H1 (cell line): ENCODE measurements at regions not wholly inside any gene's neighbourhood (a gene's known extent, or its start where the extent isn't known, plus 50 kb on each side); places are given as distances from the start of the nearest gene placed in this dataset.

ENCODE experiments used
- CTCF ChIA-PET: fragments of 300-600 bp; sonication (Branson Sonifier 250); formaldehyde crosslinking; loops from one replicate; lab custom pipeline; 2021; ENCODE audit not compliant: partially characterized antibody; lab: Charles Lee
- POLR2A ChIA-PET: fragments of 300-600 bp; sonication (Branson Sonifier 250); formaldehyde crosslinking; loops from one replicate; lab custom pipeline; 2021; ENCODE audit warnings: inconsistent platforms; ENCODE audit not compliant: partially characterized antibody; lab: Charles Lee
- DNase-seq, 2 experiments: peaks; one replicate each; pipeline versions ENCODE4 v3.0.0 to v3.0.0-alpha.2; 2010 to 2022; ENCODE audit warnings: low spot score in 2 of 2, low read depth in 1 of 2, mixed read lengths in 1 of 2
- FAIRE-seq: peaks from 2 replicates; lab custom pipeline; 2011; peaks lifted over from hg19 to GRCh38; lab: Jason Lieb, UNC
- H2AFZ ChIP-seq: 2 replicates; pipeline ENCODE4 v1.8.1; 2012; ENCODE audit warnings: low read length, inconsistent platforms
- H2AK5ac ChIP-seq: 2 replicates; pipeline ENCODE4 v1.6.1; 2013; ENCODE audit warnings: low read depth, low read length
- H2BK120ac ChIP-seq: replicated peaks from 2 replicates; pipeline ENCODE3; 2013; ENCODE audit warnings: low read depth, low read length, inconsistent platforms
- H2BK12ac ChIP-seq: 2 replicates; pipeline ENCODE4 v1.6.1; 2013; ENCODE audit warnings: low read depth, low read length
- H2BK15ac ChIP-seq: 2 replicates; pipeline ENCODE4 v1.6.1; 2013; ENCODE audit warnings: low read length
- H2BK20ac ChIP-seq: 2 replicates; pipeline ENCODE4 v1.6.1; 2013; ENCODE audit warnings: low read length
- H2BK5ac ChIP-seq: 2 replicates; pipeline ENCODE4 v1.6.1; 2013; ENCODE audit warnings: low read depth, low read length
- H3K14ac ChIP-seq: 2 replicates; pipeline ENCODE4 v1.6.1; 2013; ENCODE audit warnings: inconsistent platforms; ENCODE audit not compliant: insufficient read length
- H3K18ac ChIP-seq: 2 replicates; pipeline ENCODE4 v1.6.1; 2013; ENCODE audit warnings: low read length; ENCODE audit errors: extremely low read depth
- H3K23ac ChIP-seq: 2 replicates; pipeline ENCODE4 v1.6.1; 2013; ENCODE audit warnings: inconsistent platforms; ENCODE audit not compliant: insufficient read length
- H3K23me2 ChIP-seq: 2 replicates; pipeline ENCODE4 v1.6.1; 2013; ENCODE audit warnings: low read depth, low read length
- H3K27ac ChIP-seq: 2 replicates; pipeline ENCODE4 v1.6.1; 2011; ENCODE audit warnings: low read depth, low read length, inconsistent platforms
- H3K27me3 ChIP-seq, 4 experiments: replicated peaks in 1 of 4; 1 replicate in 1 of 4; 2 replicates in 3 of 4; pipeline versions ENCODE4 v1.6.1 to v1.8.1; 2011 to 2013; ENCODE audit warnings: low read length in 3 of 4, mild to moderate bottlenecking in 3 of 4, inconsistent platforms in 2 of 4, mixed read lengths in 2 of 4, moderate library complexity in 1 of 4; ENCODE audit not compliant: control insufficient read depth in 3 of 4, insufficient read depth in 3 of 4; ENCODE audit errors: extremely low read depth in 1 of 4
- H3K36me3 ChIP-seq, 4 experiments: 2 replicates each; pipeline versions ENCODE4 v1.6.1 to v1.8.1; 2011 to 2013; ENCODE audit warnings: mild to moderate bottlenecking in 4 of 4, low read length in 3 of 4, moderate library complexity in 2 of 4, control low read depth in 1 of 4, inconsistent platforms in 1 of 4; ENCODE audit not compliant: insufficient read depth in 4 of 4, control insufficient read depth in 2 of 4
- H3K4ac ChIP-seq: replicated peaks from 2 replicates; pipeline ENCODE3; 2013; ENCODE audit warnings: low read length, low read depth, mixed read lengths, inconsistent platforms; ENCODE audit not compliant: insufficient read length
- H3K4me1 ChIP-seq, 4 experiments: replicated peaks in 1 of 4; 1 replicate in 1 of 4; 2 replicates in 3 of 4; pipeline versions ENCODE4 v1.6.1 to v1.8.1; 2011 to 2013; ENCODE audit warnings: low read length in 3 of 4, inconsistent platforms in 2 of 4, mixed read lengths in 1 of 4; ENCODE audit not compliant: insufficient read depth in 4 of 4, control insufficient read depth in 3 of 4
- H3K4me2 ChIP-seq, 2 experiments: 2 replicates each; pipeline versions ENCODE4 v1.6.1 to v1.8.1; 2011 to 2013; ENCODE audit warnings: low read depth in 2 of 2, low read length in 2 of 2, control low read depth in 1 of 2, inconsistent platforms in 1 of 2, mild to moderate bottlenecking in 1 of 2; ENCODE audit not compliant: insufficient read depth in 1 of 2
- H3K4me3 ChIP-seq, 4 experiments: fragments of 200-600, 300-600 bp in 1 of 4; sonication (generic), shearing (Covaris generic), sonication (Bioruptor Twin) in 1 of 4; 2 replicates each; pipeline versions ENCODE4 v1.5.1 to v1.8.1; 2011 to 2016; ENCODE audit warnings: low read length in 4 of 4, low read depth in 3 of 4, control low read depth in 2 of 4, inconsistent platforms in 2 of 4, mild to moderate bottlenecking in 2 of 4, mixed read lengths in 1 of 4, moderate library complexity in 1 of 4; ENCODE audit not compliant: insufficient read depth in 2 of 4; ENCODE audit errors: extremely low read depth in 1 of 4
- H3K56ac ChIP-seq: replicated peaks from 2 replicates; pipeline ENCODE3; 2013; ENCODE audit warnings: low read depth, mild to moderate bottlenecking, mixed read lengths, low read length, inconsistent platforms; ENCODE audit not compliant: insufficient read length
- H3K79me1 ChIP-seq: 2 replicates; pipeline ENCODE4 v1.6.1; 2013; ENCODE audit warnings: low read depth, low read length, control low read depth
- H3K79me2 ChIP-seq, 2 experiments: 2 replicates each; pipeline versions ENCODE4 v1.6.1 to v1.8.1; 2012 to 2013; ENCODE audit warnings: low read length in 2 of 2, mild to moderate bottlenecking in 2 of 2, inconsistent platforms in 1 of 2; ENCODE audit not compliant: insufficient read depth in 2 of 2, control insufficient read depth in 1 of 2
- H3K9ac ChIP-seq, 4 experiments: replicated peaks in 1 of 4; 1 replicate in 1 of 4; 2 replicates in 3 of 4; pipeline versions ENCODE4 v1.6.1 to v1.8.1; 2011 to 2013; ENCODE audit warnings: low read depth in 3 of 4, low read length in 3 of 4, control low read depth in 2 of 4, mild to moderate bottlenecking in 2 of 4, moderate library complexity in 2 of 4, inconsistent platforms in 1 of 4; ENCODE audit errors: extremely low read depth in 1 of 4
- H3K9me3 ChIP-seq, 2 experiments: 2 replicates each; pipeline versions ENCODE4 v1.6.1 to v1.8.1; 2012 to 2013; ENCODE audit warnings: mild to moderate bottlenecking in 2 of 2, moderate library complexity in 2 of 2, control low read depth in 1 of 2, inconsistent platforms in 1 of 2, low read depth in 1 of 2, low read length in 1 of 2, mixed read lengths in 1 of 2; ENCODE audit not compliant: insufficient read depth in 2 of 2
- H4K20me1 ChIP-seq, 2 experiments: replicated peaks in 1 of 2; 2 replicates each; pipeline versions ENCODE3 to v1.8.1; 2011 to 2013; ENCODE audit warnings: inconsistent platforms in 2 of 2, low read length in 2 of 2, mild to moderate bottlenecking in 1 of 2; ENCODE audit not compliant: insufficient read depth in 2 of 2, control insufficient read depth in 1 of 2
- H4K5ac ChIP-seq: 2 replicates; pipeline ENCODE4 v1.6.1; 2013; ENCODE audit warnings: low read length, low read depth, mixed read lengths, inconsistent platforms; ENCODE audit not compliant: insufficient read length
- H4K8ac ChIP-seq: 2 replicates; pipeline ENCODE4 v1.8.0; 2013; ENCODE audit warnings: mild to moderate bottlenecking, moderate library complexity, low read length, inconsistent platforms; ENCODE audit not compliant: insufficient read depth; ENCODE audit errors: extremely low read depth
- H4K91ac ChIP-seq: replicated peaks from 2 replicates; pipeline ENCODE3; 2013; ENCODE audit warnings: low read length, mixed read lengths, inconsistent platforms; ENCODE audit not compliant: insufficient read length
- BACH1 ChIP-seq: IDR thresholded peaks from 2 replicates; pipeline ENCODE4 v1.6.1; 2012; ENCODE audit warnings: low read length, improper control_type of control experiment
- BCL11A ChIP-seq, 2 experiments: IDR thresholded peaks; one replicate each; pipeline ENCODE4 v1.6.1; 2011; ENCODE audit warnings: low read depth in 2 of 2, low read length in 2 of 2, mild to moderate bottlenecking in 2 of 2
- CTBP2 ChIP-seq: IDR thresholded peaks from 2 replicates; pipeline ENCODE4 v1.7.0; 2011; ENCODE audit warnings: borderline replicate concordance, mild to moderate bottlenecking, moderate library complexity, mixed read lengths, low read length; ENCODE audit not compliant: insufficient read depth, insufficient read length
- CTCF ChIP-seq, 3 experiments: IDR thresholded peaks; 1 replicate in 2 of 3; 2 replicates in 1 of 3; pipeline versions ENCODE4 v1.5.1 to v1.6.1; 2011; ENCODE audit warnings: low read length in 3 of 3, mild to moderate bottlenecking in 3 of 3, inconsistent platforms in 2 of 3, low read depth in 1 of 3, moderate library complexity in 1 of 3; ENCODE audit not compliant: insufficient read depth in 1 of 3; ENCODE audit errors: control extremely low read depth in 1 of 3
- MAFK ChIP-seq: IDR thresholded peaks from 2 replicates; pipeline ENCODE4 v1.6.1; 2012; ENCODE audit warnings: low read depth, mild to moderate bottlenecking, improper control_type of control experiment, low read length
- PHF8 ChIP-seq: fragments of 200-600 bp; sonication (generic); conservative IDR thresholded peaks from 2 replicates; pipeline ENCODE4 v1.7.1; 2012; ENCODE audit warnings: low read depth, mild to moderate bottlenecking, inconsistent platforms, low read length, moderate library complexity
- POLR2AphosphoS5 ChIP-seq: IDR thresholded peaks from 2 replicates; pipeline ENCODE4 v1.6.1; 2011; ENCODE audit warnings: low read depth, low read length
- RAD21 ChIP-seq, 2 experiments: IDR thresholded peaks in 1 of 2; conservative IDR thresholded peaks in 1 of 2; 2 replicates each; pipeline ENCODE4 v1.6.1; 2011; ENCODE audit warnings: low read depth in 2 of 2, low read length in 2 of 2, improper control_type of control experiment in 1 of 2, inconsistent platforms in 1 of 2, mild to moderate bottlenecking in 1 of 2, moderate library complexity in 1 of 2
- SIN3A ChIP-seq, 2 experiments: IDR thresholded peaks in 1 of 2; conservative IDR thresholded peaks in 1 of 2; 2 replicates each; pipeline ENCODE4 v1.6.1; 2011 to 2012; ENCODE audit warnings: low read length in 2 of 2, improper control_type of control experiment in 1 of 2, low read depth in 1 of 2, mild to moderate bottlenecking in 1 of 2
- SRF ChIP-seq: IDR thresholded peaks from 2 replicates; pipeline ENCODE4 v1.6.1; 2011; ENCODE audit warnings: mild to moderate bottlenecking, low read depth, low read length, moderate library complexity
- WGBS, 2 experiments: shearing (Covaris generic) in 1 of 2; methylation state at CpG; one replicate each; pipeline versions ENCODE4 v1.1.6 to v1.1.7; 2013 to 2015; ENCODE audit warnings: low lambda C conversion rate in 2 of 2, mixed read lengths in 2 of 2, inconsistent platforms in 1 of 2, low coverage in 1 of 2, missing lambda C conversion rate in 1 of 2; ENCODE audit not compliant: insufficient replicate concordance in 2 of 2, insufficient coverage in 1 of 2, insufficient read length in 1 of 2; ENCODE audit errors: extremely low coverage in 1 of 2, missing lambda C conversion rate in 1 of 2; 5-methylcytosine and 5-hydroxymethylcytosine counted together

- POLR2A ChIA-PET: no interaction called here
Observed at GRCh38 chrX:82961129-82961528, 547.0 kb upstream of the POU3F4 start.

More at GRCh38 chrX:82961129-82961528, 547.0 kb upstream of the POU3F4 start:
- Histone ChIP-seq H2BK5ac (no peak overlapping the region), H2AFZ (no peak overlapping the region), H3K56ac (no peak overlapping the region), H4K91ac (no peak overlapping the region), H3K9ac (no peak overlapping the region), H3K36me3 (no peaks in the 10 kb centered on the region), H3K27ac (no peak overlapping the region), H3K4ac (no peak overlapping the region), H4K20me1 (no peaks in the 10 kb centered on the region), H3K23ac (no peak overlapping the region), H3K23me2 (no peaks in the 10 kb centered on the region), H4K5ac (no peak overlapping the region), H3K4me3 (no peak overlapping the region), H2AK5ac (no peak overlapping the region), H3K79me1 (no peaks in the 10 kb centered on the region), H2BK20ac (no peak overlapping the region), H3K18ac (no peak overlapping the region), H3K4me1 (no peaks in the 10 kb centered on the region; a peak in 1 of 7 replicates), H2BK15ac (no peak overlapping the region), H3K4me2 (no peak overlapping the region), H3K14ac (no peak overlapping the region), H2BK12ac (no peak overlapping the region), H2BK120ac (no peak overlapping the region), H3K27me3 (no peaks in the 10 kb centered on the region), H4K8ac (no peak overlapping the region), H3K79me2 (no peaks in the 10 kb centered on the region), H3K9me3 (no peaks in the 10 kb centered on the region)
- WGBS, 2 experiments: 74% methylated on average over 3 of the region's 3 CpGs; no CpG with 5 or more reads in 1 of the 2 experiments
- TF ChIP-seq BCL11A (IDR thresholded peaks at IDR 0.05; ENCODE audit: low read depth in 2 of 2, low read length in 2 of 2): no peak
- no peak for TF ChIP-seq MAFK
- TF ChIP-seq PHF8: no peak
- no peak for TF ChIP-seq POLR2AphosphoS5
- no peak for TF ChIP-seq CTBP2
- no peak for TF ChIP-seq SIN3A (conservative IDR thresholded peaks at IDR 0.05 in 1 of 2, IDR thresholded peaks at IDR 0.05 in 1 of 2; ENCODE audit: low read depth in 1 of 2, low read length in 2 of 2)
- peak in 2 of 3 experiments; percentile 32 to 45; a peak in 2 of 4 replicates for TF ChIP-seq CTCF (IDR thresholded peaks at IDR 0.05; ENCODE audit: control extremely low read depth in 1 of 3, insufficient read depth in 1 of 3, low read depth in 1 of 3, low read length in 3 of 3)
- no peak for TF ChIP-seq BACH1
- TF ChIP-seq SRF: no peak
- TF ChIP-seq RAD21 (IDR thresholded peaks at IDR 0.05 in 1 of 2, conservative IDR thresholded peaks at IDR 0.05 in 1 of 2; ENCODE audit: low read depth in 2 of 2, low read length in 2 of 2): peak; percentile 40 to 48
- DNase-seq (no peak), FAIRE-seq (peak; percentile 98)
- CTCF ChIA-PET: interaction anchor here (0.8 to 1.6 kb wide), 8 partner anchors 9 to 743 kb away, joined by 3 to 5 read pairs (median 4); no protein-coding TSS in a partner anchor
